HG03460 (cell line): ENCODE measurements at regions not wholly inside any gene's neighbourhood (a gene's known extent, or its start where the extent isn't known, plus 50 kb on each side); places are given as distances from the start of the nearest gene placed in this dataset.
"Not testable (repeated sequence)": the region's sequence is repeated elsewhere in the genome, so short reads cannot be mapped to it uniquely, and the experiment has no call there.

Experiments
- ATAC-seq: cut with Tn5 transposase; IDR thresholded peaks from one replicate; pipeline ENCODE4 v1.9.1; 2021; ENCODE audit not compliant: unreplicated experiment

DNA sequence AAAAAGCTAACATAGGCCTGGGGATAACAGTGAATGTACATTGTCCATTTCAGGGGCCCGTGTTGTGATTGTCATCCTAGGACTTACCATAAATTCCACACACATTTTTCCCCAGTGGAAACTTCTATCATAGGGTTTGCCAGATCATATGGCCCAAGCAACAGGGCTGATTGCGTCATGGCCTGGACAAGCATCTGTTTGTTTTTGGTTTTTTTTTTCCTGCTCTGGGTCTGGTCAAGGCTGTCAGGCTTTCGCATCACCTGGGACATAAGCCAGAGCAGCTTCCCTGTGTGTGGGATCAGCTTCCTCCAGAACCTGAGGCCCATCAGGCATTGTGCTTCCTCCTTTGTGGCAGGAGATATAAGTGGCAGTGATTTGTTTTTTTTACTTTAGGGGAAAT lies 598.5 kb upstream of the USP24 start:
- no peak for ATAC-seq

DNA sequence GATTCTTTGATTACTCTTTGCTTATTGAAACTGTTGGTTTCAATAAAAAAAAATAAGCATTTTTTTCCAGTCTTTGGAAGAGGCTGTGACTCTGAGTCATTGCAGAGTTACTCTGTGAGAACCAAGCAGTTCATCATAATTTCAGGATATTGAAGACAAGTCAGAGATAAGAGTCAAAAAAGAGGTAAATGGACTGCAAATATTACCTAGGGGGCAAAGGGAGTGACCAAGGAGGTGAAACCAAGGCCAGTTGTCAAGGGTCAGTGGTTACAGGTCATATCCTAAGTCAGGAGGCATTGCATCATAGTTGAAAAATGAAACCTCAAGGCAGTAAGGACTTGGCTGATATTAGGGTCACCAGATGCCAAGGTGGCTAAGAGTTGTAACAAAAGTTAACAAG lies 597.1 kb upstream of the USP24 start:
- ATAC-seq: no peak

DNA sequence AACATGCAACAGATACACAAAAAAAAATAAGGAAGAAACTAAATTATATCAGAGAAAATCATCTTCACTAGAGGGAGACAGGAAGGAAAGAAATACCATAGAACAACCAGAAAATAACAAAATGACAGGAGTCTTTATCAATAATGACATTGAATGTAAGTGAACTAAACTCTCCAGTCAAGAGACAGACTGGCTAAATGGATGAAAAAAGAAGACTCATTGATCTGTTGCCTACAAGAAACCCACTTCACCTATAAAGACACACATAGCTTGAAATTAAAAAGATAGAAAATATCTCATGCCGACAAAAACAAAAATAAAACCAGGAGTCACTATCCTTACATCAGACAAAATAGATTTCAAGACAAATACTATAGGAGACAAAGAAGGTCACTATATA lies 593.1 kb upstream of the USP24 start:
- no peak for ATAC-seq

DNA sequence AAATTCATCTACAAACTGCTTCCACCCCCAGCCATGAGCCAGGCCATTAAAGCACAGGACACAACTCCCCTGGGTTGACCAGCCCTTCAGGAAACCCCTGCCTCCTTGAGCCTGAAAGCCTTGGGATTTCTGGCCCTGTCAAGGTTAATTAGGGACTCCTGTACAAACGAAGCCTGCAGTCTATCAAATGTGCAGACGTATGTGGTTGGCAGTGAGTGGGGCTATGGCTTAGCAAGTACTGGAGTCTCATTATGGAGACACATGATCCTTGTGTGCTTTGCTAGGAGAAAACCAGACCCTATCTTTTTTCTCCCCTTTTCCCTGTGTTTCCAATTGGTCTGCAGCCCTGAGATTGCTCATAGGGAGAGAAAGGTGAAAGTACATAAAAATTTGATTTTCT lies 588.3 kb upstream of the USP24 start:
- no peak for ATAC-seq

DNA sequence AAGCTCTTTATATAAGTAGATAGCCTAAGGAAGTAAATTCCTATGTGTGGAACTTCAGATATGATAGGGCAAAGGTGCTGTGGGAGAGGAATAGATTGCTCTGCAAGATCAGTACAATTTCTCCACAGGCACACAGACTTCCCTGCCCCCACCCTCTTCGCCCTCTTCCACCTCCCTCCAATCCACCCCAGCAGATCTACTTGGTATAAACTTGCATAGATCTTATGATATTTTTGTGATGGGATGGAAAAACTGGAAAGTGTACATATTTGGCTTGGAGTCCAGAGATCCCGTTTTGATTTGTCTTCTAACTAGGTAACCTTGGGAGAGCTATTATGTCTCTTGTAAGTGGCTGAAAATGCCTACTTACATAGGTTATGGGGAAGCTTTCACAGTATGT lies 586.3 kb upstream of the USP24 start:
- ATAC-seq: no peak

DNA sequence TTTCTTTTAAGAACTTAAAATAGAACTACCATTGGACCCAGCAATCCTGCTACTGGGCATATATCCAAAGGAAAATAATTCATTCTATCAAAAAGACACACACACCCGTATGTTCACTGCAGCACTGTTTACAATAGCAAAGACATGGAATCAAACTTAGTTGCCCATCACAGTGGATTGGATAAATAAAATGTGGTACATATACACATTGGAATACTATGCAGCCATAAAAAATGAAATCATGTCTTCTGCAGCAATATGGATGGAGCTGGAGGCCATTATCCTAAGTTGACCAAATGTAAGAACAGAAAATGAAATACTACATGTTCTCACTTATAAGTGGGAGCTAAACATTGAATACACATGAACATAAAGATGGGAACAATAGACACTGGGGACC lies 585.3 kb upstream of the USP24 start:
- ATAC-seq: no peak

DNA sequence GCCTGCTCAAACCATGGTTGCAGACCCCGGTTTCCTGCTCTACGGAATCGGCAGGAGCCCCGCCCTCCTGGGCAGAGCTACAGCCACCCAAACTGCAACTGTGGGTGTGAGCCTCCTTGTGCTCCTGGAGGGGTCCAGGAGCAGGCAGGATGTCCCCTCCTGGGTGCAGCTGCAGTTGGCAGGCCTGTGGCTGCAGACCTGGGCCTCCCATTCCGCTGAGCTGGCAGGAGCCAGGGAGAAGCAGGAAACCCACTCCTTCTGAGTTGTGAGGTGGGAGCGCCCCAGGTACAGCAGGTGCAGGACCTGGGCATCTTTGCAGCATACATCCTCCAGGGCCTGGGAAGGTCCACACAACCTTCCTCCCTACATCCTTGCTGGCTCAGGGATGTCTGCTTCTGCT lies 578.7 kb upstream of the USP24 start:
- no peak for ATAC-seq

DNA sequence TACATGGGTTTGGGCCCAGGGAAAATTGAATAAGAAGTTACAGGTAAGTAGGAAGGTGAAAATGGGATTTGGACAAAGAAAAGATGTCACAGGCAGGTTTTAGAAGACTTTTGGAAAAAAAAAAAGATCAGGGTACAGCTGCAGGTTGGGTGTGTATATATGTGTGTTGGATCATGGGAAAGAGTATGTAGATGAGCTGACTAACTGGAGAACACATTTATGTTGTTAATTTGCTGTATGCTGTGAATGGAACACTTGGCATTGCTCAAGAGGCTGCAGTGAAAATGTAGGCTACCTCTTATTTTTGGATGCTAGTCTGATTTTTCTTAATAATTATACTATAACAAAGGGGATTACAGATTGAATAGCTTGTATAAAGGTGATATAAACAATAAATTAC lies 577.7 kb upstream of the USP24 start:
- no peak for ATAC-seq

DNA sequence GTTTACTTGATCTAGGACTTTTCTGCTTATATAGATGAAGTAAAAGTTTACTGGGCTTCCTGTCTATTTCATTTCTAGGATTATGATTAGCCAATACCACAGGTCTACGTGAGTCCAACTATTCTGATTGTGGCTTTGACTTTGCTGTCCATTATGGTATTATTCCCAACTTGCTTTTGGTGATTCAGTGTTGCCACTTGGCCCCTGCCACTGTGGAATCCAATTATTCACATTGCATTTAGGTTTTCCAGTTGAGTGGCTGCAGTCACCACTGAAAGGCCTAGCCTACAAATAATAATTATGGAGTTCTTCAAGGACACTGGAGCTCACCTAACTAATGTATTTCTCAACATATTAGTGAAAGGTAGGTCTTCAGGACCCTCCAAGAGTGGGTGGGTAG lies 574.3 kb upstream of the USP24 start:
- ATAC-seq: no peak

DNA sequence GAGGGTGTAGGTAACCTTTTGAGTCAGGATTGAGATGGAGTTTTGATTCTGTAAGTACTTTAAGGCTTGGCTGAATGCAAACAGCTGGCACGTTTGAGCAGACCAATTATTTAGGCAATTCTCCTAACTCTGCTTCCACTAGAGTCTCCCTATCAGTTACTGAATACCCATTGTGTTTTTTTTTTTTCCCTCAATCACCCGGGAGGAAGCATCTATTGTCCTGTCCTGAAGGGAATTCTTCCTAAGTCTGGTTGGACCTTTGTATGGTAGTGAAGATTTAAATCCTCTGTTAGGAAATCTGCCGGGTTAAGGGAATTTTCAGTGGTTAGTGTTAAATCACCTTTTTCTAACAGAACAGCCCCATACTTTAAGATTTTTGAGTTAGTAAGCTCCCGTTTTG lies 571.2 kb upstream of the USP24 start:
- no peak for ATAC-seq

DNA sequence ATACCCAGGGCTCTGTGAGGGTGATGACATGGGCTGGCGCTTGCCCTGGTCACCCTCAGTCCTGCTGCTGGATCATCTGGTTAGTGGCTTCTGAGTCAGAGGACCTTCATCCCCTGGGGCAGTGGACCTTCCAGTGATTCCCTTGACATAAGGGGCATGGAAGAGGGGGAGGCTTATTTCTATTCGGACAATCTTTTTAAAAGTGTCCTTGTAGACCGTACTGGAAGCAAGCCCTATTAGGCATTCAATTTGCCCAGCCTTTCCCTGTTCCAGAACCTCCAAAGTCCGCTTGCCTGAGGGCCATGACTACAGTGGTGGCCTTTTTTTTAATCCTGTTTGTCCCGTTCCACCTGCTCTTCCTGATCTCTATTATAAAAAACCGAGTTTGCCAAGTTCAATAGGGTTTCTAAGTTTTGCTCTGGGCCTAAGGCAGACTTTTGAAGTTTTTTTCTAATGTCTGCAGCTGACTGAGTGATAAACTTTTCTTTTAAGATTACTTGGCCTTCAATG lies 569.8 kb upstream of the USP24 start:
- ATAC-seq: not testable (repeated sequence)

DNA sequence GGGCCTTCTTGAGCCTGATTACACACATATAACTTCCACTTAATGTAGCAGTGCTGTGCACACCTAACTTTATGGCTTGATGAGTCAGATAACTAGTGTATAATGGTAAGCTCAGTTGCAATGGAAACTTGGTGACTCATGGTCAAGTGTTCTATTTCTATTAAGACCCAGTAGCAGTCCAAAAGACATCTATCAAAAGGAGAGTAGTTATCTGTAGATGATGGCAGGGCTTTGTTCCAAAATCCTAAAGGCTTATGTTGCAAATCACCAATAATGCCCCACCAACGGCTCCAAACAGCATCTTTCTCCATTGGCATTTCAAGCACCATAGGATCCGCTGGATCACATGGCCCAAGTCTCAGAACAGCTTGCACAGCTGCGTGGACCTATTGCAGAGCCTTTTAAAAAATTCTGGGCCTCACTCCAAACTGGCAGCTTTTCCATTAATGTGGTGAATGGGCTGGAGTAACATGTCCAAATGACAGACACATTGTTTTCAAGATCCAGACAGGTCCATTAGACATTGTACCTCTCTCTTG lies 566.8 kb upstream of the USP24 start:
- no peak for ATAC-seq

DNA sequence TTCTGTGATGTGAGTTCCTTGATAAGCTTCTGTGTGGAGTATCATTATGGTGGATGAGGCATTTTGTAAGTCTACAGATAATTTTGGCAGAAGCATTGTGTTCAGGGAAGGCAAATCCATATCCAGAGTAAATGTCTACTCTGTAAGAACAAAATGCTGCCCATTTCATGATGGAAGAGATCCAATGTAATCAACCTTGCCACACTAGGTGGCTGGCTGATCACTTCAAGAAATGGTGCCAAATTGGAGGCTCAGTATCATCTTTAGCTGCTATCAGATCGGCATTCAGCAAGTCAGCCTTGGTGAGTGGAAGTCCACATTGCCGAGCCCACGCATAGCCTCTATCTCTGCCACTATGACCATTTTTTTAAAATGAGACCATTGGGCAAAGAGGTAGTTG lies 565.8 kb upstream of the USP24 start:
- ATAC-seq: no peak

DNA sequence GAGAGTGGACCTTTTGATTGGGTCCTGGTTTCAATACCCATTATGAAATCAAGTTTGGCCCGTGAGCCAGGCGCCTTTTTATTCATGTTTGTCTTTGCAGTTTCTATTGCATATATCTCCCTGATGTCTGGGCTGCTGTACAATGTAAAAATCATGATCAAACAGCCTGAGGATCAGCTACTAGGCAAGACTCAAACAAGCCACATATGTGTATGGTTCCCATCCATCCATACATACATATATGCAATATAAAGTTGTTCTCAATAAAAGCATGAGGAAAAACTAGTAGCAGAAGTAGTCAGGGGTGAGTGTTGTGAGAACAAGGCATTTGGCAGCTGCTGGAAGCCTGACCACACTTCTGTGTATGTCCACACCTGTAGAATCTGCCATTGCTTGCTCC lies 562.4 kb upstream of the USP24 start:
- no peak for ATAC-seq

DNA sequence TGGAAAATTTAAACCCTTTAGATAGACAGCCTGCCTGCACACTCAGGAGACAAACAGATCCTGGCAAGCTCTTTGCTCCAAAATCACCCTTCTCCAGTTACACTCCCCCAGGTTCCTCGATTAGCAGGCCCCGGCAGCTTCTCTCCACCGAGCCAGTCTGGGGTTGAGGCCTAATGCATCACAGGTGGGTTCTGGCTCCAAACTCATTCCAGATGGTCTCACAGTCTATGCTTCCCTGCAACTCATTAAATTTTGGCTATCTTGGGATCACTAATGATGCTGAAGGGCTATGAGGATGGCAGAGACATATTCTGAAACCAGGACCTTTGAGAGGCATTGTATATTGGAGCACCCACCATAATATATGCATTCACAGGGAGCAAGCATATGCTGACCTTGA lies 559.8 kb upstream of the USP24 start:
- no peak for ATAC-seq

DNA sequence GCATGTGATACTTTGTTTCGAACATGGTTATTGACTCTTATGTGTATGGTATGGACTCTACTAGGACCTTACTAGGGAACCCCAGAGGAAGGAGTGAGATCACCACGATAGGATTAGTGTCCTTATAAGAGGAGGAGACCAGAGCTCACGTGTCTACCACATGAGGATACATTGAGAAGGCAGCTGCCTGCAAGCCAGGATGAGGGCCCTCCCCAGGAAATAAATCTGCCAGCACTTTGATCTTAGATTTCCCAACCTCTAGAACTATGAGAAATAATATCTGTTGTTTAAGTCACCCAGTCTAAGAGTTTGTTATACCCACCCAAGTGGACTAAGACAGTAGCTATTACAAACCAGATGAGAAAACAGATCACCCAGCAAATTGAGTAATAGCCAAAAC lies 559.3 kb upstream of the USP24 start:
- no peak for ATAC-seq

DNA sequence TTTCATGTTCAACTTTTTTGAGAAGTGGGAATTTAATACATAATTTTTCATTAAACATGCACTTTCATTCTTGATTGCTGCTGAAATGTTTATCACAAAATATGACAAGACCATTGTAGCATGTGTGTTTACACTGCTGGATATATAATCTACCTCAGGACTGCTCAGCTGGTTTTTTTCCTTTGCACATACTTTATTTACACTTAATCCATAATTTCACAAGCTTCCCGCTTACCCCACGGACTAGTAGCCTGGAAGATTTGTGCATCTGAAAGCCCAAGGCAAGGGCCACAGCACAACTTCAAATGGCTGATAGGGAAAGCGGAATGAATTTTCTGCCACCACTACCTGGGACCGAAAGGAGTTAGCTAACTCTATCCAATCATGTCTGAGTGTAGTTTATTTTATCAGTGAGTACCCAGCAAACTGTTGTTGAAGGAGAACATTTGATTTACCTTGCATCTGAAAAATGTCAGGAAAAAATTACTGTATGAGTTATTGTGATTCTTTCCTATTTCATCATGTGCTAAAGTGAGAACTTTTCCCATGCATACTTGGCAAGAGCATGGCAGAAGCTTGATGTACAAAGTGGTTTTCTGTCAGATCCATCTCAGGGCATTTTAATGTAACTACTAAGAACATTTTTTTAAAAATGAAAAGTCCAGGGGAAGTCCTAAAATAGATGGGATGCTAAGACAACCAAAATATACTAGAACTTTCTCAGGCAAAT lies 558.2 kb upstream of the USP24 start:
- ATAC-seq: no peak

DNA sequence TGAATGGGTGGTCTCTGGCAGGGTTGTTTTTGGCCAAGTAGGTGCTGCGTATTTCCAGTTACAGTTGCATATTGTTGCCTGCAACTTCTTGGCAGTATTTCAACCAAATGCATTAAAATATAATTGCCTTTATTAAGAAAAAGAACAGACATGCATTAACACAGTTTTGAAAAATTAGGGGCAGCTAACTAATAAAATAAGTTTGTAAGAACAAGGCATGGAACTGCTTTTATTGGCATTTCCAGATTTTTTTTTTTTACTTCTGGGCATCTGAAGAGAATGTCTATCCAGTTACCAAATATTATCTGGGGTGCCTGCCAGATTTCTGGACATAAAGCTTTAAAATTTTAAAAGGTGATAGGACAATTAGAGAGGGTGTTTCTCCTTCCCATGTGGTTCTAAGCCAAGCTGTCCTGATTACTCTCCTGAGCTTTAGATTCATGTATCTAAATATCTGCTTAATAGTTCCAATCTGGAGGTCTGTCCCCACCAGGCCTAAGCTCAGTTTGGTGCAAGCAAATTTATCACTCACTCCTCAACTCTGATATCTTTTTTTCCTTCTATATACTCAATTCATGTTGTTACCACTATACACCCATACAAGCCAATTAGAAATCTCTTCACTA lies 553.3 kb upstream of the USP24 start:
- no peak for ATAC-seq

DNA sequence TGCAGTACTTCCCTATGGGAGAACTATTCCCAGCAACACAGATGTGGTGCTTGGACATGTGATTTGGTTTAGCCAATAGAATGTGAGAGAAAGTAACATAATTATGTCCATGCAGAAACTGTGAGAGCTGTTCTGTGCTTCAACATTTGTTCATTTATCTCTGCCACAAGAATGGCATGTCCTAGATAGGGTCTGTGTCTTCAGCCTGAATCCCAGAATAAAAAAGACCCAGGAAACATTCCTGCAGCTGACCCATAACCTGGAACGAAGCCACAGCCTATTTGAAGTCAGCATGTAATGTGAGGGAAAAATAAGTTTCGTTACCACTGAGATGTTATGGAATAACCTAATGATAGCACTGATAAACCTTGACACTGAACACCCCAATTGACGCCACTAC lies 552.0 kb upstream of the USP24 start:
- ATAC-seq: no peak

DNA sequence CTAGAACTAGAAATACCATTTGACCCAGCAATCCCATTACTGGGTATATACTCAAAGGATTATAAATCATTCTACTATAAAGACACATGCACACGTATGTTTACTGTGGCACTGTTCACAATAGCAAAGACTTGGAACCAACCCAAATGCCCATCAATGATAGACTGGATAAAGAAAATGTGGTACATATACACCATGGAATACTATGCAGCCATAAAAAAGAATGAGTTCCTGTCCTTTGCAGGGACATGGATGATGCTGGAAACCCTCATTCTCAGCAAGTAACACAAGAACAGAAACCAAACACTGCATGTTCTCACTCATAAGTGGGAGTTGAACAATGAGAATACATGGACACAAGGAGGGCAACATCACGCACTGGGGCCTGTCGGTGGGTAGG lies 550.3 kb upstream of the USP24 start:
- not testable (repeated sequence) for ATAC-seq

DNA sequence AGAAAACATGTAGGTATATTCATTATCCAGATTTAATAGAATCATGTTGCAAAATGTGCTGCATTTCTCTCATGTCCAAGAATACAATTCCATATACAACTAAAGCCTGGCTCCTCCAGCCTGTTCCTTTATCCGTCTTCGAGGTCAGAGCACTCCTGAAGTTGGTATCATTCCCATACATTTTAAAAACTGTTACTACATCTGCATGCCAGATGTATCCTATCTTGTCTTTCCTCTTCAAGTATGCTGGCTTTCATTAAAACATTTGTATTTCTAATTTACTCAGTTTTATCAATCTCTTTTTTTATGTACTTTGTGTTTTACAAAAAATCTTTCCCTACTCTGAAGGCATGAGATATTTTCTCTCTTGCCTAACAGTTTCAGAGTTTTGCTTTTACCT lies 536.6 kb upstream of the USP24 start:
- ATAC-seq: no peak

DNA sequence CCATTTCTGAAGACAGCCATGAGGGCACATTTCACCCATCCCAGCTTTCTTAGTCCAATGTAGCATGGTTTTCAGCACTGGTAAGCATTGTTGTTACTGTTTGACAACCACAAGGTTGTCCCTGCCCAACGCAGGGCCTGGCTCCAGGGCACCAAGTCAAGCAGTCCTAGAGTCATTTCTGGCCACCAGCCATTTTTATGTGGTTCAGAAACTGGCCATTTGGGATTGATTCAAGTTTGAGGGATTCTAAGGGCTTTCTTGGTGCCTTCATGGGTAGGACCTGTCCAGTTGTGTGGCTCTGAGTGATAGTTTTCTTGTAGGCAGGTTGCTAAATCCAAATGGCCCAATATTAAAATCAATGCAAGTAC lies 535.4 kb upstream of the USP24 start:
- no peak for ATAC-seq
